Smooth muscle cell (in vitro differentiated cells): ENCODE measurements at regions not wholly inside any gene's neighbourhood (a gene's known extent, or its start where the extent isn't known, plus 50 kb on each side); places are given as distances from the start of the nearest gene placed in this dataset.

ENCODE experiments used
- DNase-seq: peaks from one replicate; lab custom pipeline; 2025; ENCODE audit not compliant: unreplicated experiment; lab: John Stamatoyannopoulos, UW
- H2AFZ ChIP-seq: fragments of 200-600 bp; sonication (generic); 2 replicates; pipeline ENCODE4 v1.6.0; 2016; ENCODE audit warnings: antibody characterized with exemption, low read depth, mild to moderate bottlenecking
- H3F3A ChIP-seq: fragments of 200-600 bp; sonication (generic); 2 replicates; pipeline ENCODE4 v1.6.0; 2017; ENCODE audit warnings: antibody characterized with exemption, low read depth
- H3K27ac ChIP-seq: fragments of 200-600 bp; sonication (generic); 2 replicates; pipeline ENCODE4 v1.5.1; 2016; ENCODE audit warnings: low read depth, mild to moderate bottlenecking
- H3K27me3 ChIP-seq: fragments of 200-600 bp; sonication (generic); 2 replicates; pipeline ENCODE4 v1.6.1; 2016; ENCODE audit warnings: low read depth, mild to moderate bottlenecking
- H3K36me3 ChIP-seq: fragments of 200-600 bp; sonication (generic); 2 replicates; pipeline ENCODE4 v1.5.1; 2016; ENCODE audit warnings: low read depth
- H3K4me1 ChIP-seq: fragments of 200-600 bp; sonication (generic); 2 replicates; pipeline ENCODE4 v1.5.1; 2016; ENCODE audit warnings: low read depth
- H3K4me2 ChIP-seq: fragments of 200-600 bp; sonication (generic); 2 replicates; pipeline ENCODE4 v1.6.0; 2016; ENCODE audit warnings: mild to moderate bottlenecking
- H3K4me3 ChIP-seq: fragments of 200-600 bp; sonication (generic); 2 replicates; pipeline ENCODE4 v1.5.1; 2016; ENCODE audit warnings: mild to moderate bottlenecking
- H3K79me2 ChIP-seq: fragments of 200-600 bp; sonication (generic); 2 replicates; pipeline ENCODE4 v1.6.0; 2016; ENCODE audit warnings: low read depth, mild to moderate bottlenecking
- H3K9ac ChIP-seq: fragments of 200-600 bp; sonication (generic); 2 replicates; pipeline ENCODE4 v1.6.0; 2016; ENCODE audit warnings: low read depth
- H3K9me3 ChIP-seq: fragments of 200-600 bp; sonication (generic); replicated peaks from 2 replicates; pipeline ENCODE4 v1.5.1; 2016; ENCODE audit warnings: low read depth
- H4K20me1 ChIP-seq: fragments of 200-600 bp; sonication (generic); 2 replicates; pipeline ENCODE4 v1.6.0; 2016; ENCODE audit warnings: low read depth
- WGBS: methylation state at CpG from one replicate; pipeline ENCODE4 v1.1.7; 2016; ENCODE audit warnings: low lambda C conversion rate; 5-methylcytosine and 5-hydroxymethylcytosine counted together
- TF ChIP-seq, protein P1 (sequence below): fragments of 200-600 bp; sonication (generic); IDR thresholded peaks from 2 replicates; pipeline ENCODE4 v1.5.1; 2017; ENCODE audit warnings: borderline replicate concordance, mild to moderate bottlenecking, antibody characterized with exemption; ENCODE audit not compliant: insufficient read depth, poor library complexity, severe bottlenecking

DNA sequence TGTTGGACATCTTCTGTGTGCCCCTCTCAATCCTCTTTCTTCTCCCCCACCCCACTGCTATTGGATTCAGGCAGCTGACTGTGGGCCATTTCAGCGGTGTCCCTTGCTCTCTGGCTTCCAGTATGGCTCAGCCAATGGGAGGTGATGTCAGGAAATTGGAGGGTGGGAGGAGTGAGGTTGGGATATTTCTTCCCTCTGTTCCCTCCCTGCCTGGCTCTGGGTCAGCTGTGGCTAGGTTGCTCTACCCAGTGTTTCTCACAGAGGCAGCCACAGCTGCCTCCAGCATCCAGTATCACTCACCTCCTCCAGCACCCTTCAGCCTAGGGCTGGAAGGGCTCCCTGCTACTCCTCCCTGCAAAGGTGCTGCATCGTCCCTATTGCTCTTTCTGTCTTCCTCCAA is 423.5 kb downstream of the MIAT start:
- Histone ChIP-seq H3K9me3 (no peaks in the 10 kb centered on the region), H3K4me3 (no peak overlapping the region), H4K20me1 (no peaks in the 10 kb centered on the region), H3K27me3 (peaks cover 76% of the 10 kb centered on the region), H3K9ac (no peak overlapping the region), H3K4me2 (no peak overlapping the region), H3K4me1 (no peaks in the 10 kb centered on the region), H3F3A (no peaks in the 10 kb centered on the region), H3K36me3 (no peaks in the 10 kb centered on the region), H3K79me2 (no peaks in the 10 kb centered on the region), H2AFZ (no peak overlapping the region), H3K27ac (no peak overlapping the region)
- WGBS = 59% methylated on average over 2 of the region's 2 CpGs
- TF ChIP-seq, protein P1, sequence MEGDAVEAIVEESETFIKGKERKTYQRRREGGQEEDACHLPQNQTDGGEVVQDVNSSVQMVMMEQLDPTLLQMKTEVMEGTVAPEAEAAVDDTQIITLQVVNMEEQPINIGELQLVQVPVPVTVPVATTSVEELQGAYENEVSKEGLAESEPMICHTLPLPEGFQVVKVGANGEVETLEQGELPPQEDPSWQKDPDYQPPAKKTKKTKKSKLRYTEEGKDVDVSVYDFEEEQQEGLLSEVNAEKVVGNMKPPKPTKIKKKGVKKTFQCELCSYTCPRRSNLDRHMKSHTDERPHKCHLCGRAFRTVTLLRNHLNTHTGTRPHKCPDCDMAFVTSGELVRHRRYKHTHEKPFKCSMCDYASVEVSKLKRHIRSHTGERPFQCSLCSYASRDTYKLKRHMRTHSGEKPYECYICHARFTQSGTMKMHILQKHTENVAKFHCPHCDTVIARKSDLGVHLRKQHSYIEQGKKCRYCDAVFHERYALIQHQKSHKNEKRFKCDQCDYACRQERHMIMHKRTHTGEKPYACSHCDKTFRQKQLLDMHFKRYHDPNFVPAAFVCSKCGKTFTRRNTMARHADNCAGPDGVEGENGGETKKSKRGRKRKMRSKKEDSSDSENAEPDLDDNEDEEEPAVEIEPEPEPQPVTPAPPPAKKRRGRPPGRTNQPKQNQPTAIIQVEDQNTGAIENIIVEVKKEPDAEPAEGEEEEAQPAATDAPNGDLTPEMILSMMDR = no peak
- no peak for DNase-seq

DNA sequence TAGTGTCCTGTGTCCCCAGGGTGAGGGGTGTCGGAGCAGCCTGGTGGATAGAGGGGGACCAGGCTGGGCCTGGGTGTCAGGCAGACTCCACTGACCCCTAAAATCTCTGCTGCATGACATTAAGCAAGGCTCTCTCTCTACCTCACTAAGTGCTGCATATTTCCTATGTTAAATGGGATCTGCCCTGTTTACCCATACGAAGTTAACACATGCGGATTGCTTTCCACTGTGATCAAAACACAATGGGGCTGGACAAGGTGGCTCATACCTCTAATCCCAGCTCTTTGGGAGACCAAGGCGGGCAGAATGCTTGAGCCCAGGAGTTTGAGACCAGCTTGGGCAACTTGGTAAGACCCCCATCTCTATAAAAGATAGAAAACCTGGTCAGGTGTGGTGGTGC is 426.2 kb downstream of the MIAT start:
- no peaks in the 10 kb centered on the region for H3K79me2 ChIP-seq
- no peak overlapping the region for H3K4me3 ChIP-seq
- no peaks in the 10 kb centered on the region for H4K20me1 ChIP-seq
- H3K9ac ChIP-seq = no peak overlapping the region
- no peak overlapping the region for H3K27ac ChIP-seq
- TF ChIP-seq, protein P1 = no peak
- DNase-seq = no peak
- H3K4me1 ChIP-seq = no peaks in the 10 kb centered on the region
- WGBS = 77% methylated on average over 4 of the region's 4 CpGs
- H2AFZ ChIP-seq = no peak overlapping the region
- H3K36me3 ChIP-seq = no peaks in the 10 kb centered on the region
- H3F3A ChIP-seq = no peaks in the 10 kb centered on the region
- peaks cover 65% of the 10 kb centered on the region for H3K27me3 ChIP-seq
- no peak overlapping the region for H3K4me2 ChIP-seq
- H3K9me3 ChIP-seq = no peaks in the 10 kb centered on the region

DNA sequence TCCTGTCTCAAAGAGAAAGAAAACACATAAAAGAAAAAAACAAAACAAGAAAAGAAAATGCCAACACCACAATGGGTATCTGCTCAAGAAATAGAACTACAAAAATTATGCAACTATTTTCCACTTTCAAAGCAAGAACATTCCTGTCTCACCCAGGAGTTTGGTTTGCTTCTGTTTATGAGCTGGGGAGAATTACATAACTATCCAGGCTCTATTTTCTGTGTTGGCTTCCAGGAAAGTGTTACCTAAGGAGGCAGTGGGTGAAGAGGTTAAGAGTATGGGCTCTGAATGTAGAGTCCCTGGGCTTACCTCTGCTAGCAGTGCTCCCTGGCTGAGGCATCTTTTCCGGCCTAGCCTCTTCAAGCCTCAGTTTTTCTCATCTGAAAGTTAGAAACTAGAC is 426.7 kb downstream of the MIAT start:
- peaks cover 64% of the 10 kb centered on the region for H3K27me3 ChIP-seq
- TF ChIP-seq, protein P1 = no peak
- no peaks in the 10 kb centered on the region for H4K20me1 ChIP-seq
- H3F3A ChIP-seq = no peaks in the 10 kb centered on the region
- H3K79me2 ChIP-seq = no peaks in the 10 kb centered on the region
- no peak overlapping the region for H3K4me3 ChIP-seq
- WGBS = 94% methylated on average over 1 of the region's 1 CpG
- no peaks in the 10 kb centered on the region for H3K4me1 ChIP-seq
- no peak for DNase-seq
- H2AFZ ChIP-seq = no peak overlapping the region
- no peaks in the 10 kb centered on the region for H3K9me3 ChIP-seq
- H3K36me3 ChIP-seq = no peaks in the 10 kb centered on the region
- no peak overlapping the region for H3K9ac ChIP-seq
- H3K27ac ChIP-seq = no peak overlapping the region
- H3K4me2 ChIP-seq = no peak overlapping the region
